Keratinocyte (primary cell): ENCODE measurements at regions not wholly inside any gene's neighbourhood (a gene's known extent, or its start where the extent isn't known, plus 50 kb on each side); places are given as distances from the start of the nearest gene placed in this dataset.

Source experiments
- EZH2 ChIP-seq: IDR thresholded peaks from one replicate; pipeline ENCODE4 v1.6.1; 2012; ENCODE audit warnings: inconsistent platforms, mild to moderate bottlenecking, low read length, moderate library complexity
- TF ChIP-seq, protein P1 (sequence below), 3 experiments: IDR thresholded peaks in 1 of 3; conservative IDR thresholded peaks in 1 of 3; optimal IDR thresholded peaks in 1 of 3; 2 replicates in 2 of 3; 3 replicates in 1 of 3; pipeline versions ENCODE3 to v1.5.1; 2011; ENCODE audit warnings: low read length in 3 of 3, mild to moderate bottlenecking in 3 of 3, moderate library complexity in 2 of 3, control low read depth in 1 of 3, inconsistent platforms in 1 of 3; ENCODE audit not compliant: insufficient read depth in 2 of 3; ENCODE audit errors: extremely low read depth in 1 of 3

DNA sequence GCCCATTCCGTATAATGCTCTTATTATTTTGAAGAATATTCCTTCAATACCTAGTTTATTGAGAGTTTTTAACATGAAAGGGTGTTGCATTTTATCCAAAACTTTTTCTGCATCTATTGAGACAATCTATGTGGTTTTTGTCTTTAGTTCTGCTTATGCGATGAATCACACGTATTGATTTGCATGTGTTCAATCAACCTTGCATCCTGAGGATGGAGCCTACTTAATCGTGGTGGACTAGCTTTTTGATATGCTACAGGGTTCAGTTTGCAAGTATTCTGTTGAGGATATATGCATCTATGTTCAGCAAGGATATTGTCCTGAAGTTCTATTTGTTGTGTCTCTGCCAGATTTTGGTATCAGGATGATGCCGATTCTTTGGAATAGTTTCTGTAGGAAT, 1070.3 kb upstream of the CDH18 start:
- TF ChIP-seq, protein P1, sequence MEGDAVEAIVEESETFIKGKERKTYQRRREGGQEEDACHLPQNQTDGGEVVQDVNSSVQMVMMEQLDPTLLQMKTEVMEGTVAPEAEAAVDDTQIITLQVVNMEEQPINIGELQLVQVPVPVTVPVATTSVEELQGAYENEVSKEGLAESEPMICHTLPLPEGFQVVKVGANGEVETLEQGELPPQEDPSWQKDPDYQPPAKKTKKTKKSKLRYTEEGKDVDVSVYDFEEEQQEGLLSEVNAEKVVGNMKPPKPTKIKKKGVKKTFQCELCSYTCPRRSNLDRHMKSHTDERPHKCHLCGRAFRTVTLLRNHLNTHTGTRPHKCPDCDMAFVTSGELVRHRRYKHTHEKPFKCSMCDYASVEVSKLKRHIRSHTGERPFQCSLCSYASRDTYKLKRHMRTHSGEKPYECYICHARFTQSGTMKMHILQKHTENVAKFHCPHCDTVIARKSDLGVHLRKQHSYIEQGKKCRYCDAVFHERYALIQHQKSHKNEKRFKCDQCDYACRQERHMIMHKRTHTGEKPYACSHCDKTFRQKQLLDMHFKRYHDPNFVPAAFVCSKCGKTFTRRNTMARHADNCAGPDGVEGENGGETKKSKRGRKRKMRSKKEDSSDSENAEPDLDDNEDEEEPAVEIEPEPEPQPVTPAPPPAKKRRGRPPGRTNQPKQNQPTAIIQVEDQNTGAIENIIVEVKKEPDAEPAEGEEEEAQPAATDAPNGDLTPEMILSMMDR (optimal IDR thresholded peaks at IDR 0.05 in 1 of 3, IDR thresholded peaks at IDR 0.05 in 1 of 3, conservative IDR thresholded peaks at IDR 0.05 in 1 of 3; ENCODE audit: extremely low read depth in 1 of 3, insufficient read depth in 2 of 3, low read length in 3 of 3), result no peak
- no peak for TF ChIP-seq EZH2
